GM06990 (cell line): ENCODE measurements at regions not wholly inside any gene's neighbourhood (a gene's known extent, or its start where the extent isn't known, plus 50 kb on each side); places are given as distances from the start of the nearest gene placed in this dataset.

ENCODE experiments used
- DNase-seq: peaks from one replicate; pipeline ENCODE4 v3.0.0-alpha.2; 2011; ENCODE audit not compliant: insufficient read length; ENCODE audit errors: extremely low read depth
- H3K27me3 ChIP-seq: replicated peaks from 2 replicates; pipeline ENCODE4 v1.6.0; 2011; ENCODE audit warnings: low read length; ENCODE audit not compliant: control insufficient read depth, insufficient read depth
- H3K36me3 ChIP-seq: 2 replicates; pipeline ENCODE4 v1.5.1; 2011; ENCODE audit warnings: low read length; ENCODE audit not compliant: control insufficient read depth, insufficient read depth
- H3K4me3 ChIP-seq: replicated peaks from 2 replicates; pipeline ENCODE4 v1.5.1; 2011; ENCODE audit warnings: low read depth, mild to moderate bottlenecking, control low read depth, low read length
- CTCF ChIP-seq: IDR thresholded peaks from 2 replicates; pipeline ENCODE4 v1.5.1; 2011; ENCODE audit warnings: low read length, control low read depth, mild to moderate bottlenecking, inconsistent platforms; ENCODE audit not compliant: insufficient read depth, poor library complexity, severe bottlenecking

GRCh38 chrX:124478046-124478445 lies 131.7 kb downstream of the SH2D1A start:
- no peaks in the 10 kb centered on the region for H3K36me3 ChIP-seq
- H3K4me3 ChIP-seq = no peak overlapping the region
- no peak for TF ChIP-seq CTCF
- no peak for DNase-seq
- H3K27me3 ChIP-seq = no peaks in the 10 kb centered on the region

GRCh38 chrX:124488412-124489161 lies 142.2 kb downstream of the SH2D1A start:
- no peak overlapping the region for H3K4me3 ChIP-seq
- DNase-seq = peak; percentile 30
- H3K36me3 ChIP-seq = no peaks in the 10 kb centered on the region
- H3K27me3 ChIP-seq = no peaks in the 10 kb centered on the region
- TF ChIP-seq CTCF = no peak

- H3K27me3 ChIP-seq = no peaks in the 10 kb centered on the region
- H3K36me3 ChIP-seq = no peaks in the 10 kb centered on the region
- TF ChIP-seq CTCF = no peak
- no peak for DNase-seq
- no peak overlapping the region for H3K4me3 ChIP-seq
Observed at GRCh38 chrX:124493984-124494383, 147.6 kb downstream of the SH2D1A start.

GRCh38 chrX:124497386-124497785 lies 151.0 kb downstream of the SH2D1A start:
- Histone ChIP-seq H3K36me3 (no peaks in the 10 kb centered on the region), H3K27me3 (no peaks in the 10 kb centered on the region; the same call in 1 of the 2 replicates), H3K4me3 (no peak overlapping the region)
- no peak for TF ChIP-seq CTCF
- no peak for DNase-seq

GRCh38 chrX:124501586-124501985 lies 155.2 kb downstream of the SH2D1A start:
- no peak overlapping the region for H3K4me3 ChIP-seq
- TF ChIP-seq CTCF = no peak

More at GRCh38 chrX:124501586-124501985, 155.2 kb downstream of the SH2D1A start:
- H3K36me3 ChIP-seq = no peaks in the 10 kb centered on the region
- no peaks in the 10 kb centered on the region; the same call in 1 of the 2 replicates for H3K27me3 ChIP-seq
- no peak for DNase-seq
